IMR-90 (cell line): ENCODE measurements at regions not wholly inside any gene's neighbourhood (a gene's known extent, or its start where the extent isn't known, plus 50 kb on each side); places are given as distances from the start of the nearest gene placed in this dataset.

Experiments
- ATAC-seq: fragments of 200-7000 bp; cut with Tn5 transposase; 2 replicates; pipeline ENCODE4 v1.9.1; 2020; ENCODE audit warnings: low read depth, mild to moderate bottlenecking, moderate library complexity
- BruUV-seq: library from RNA; stranded (reverse); fragments of 400-500 nt; replicated peaks from 2 replicates; lab custom pipeline; 2021; lab: Mats Ljungman, UMichigan
- CTCF ChIA-PET: fragments of 300-600 bp; formaldehyde crosslinking; extraction: SDS; loops from one replicate; lab custom pipeline; 2021; ENCODE audit warnings: antibody characterized with exemption; lab: Yijun Ruan, JAX
- POLR2A ChIA-PET: fragments of 300-600 bp; sonication (Branson Sonifier 250); formaldehyde crosslinking; loops from one replicate; lab custom pipeline; 2022; ENCODE audit warnings: antibody characterized with exemption; ENCODE audit not compliant: unreplicated experiment; lab: Charles Lee
- DNase-seq: peaks from one replicate; pipeline ENCODE4 v3.0.0; 2013
- H2AFZ ChIP-seq: replicated peaks from 2 replicates; pipeline ENCODE3; 2013; ENCODE audit warnings: low read length, mild to moderate bottlenecking; ENCODE audit not compliant: poor library complexity
- H2AK5ac ChIP-seq: 2 replicates; pipeline ENCODE4 v1.6.1; 2013; ENCODE audit warnings: low read depth, low read length, inconsistent platforms
- H2AK9ac ChIP-seq: replicated peaks from 2 replicates; pipeline ENCODE3; 2013; ENCODE audit warnings: mild to moderate bottlenecking, low read depth, low read length, moderate library complexity; ENCODE audit not compliant: poor library complexity
- H2BK120ac ChIP-seq: 2 replicates; pipeline ENCODE4 v1.6.1; 2013; ENCODE audit warnings: low read depth, low read length, inconsistent platforms
- H2BK15ac ChIP-seq: 3 replicates; pipeline ENCODE4 v1.6.1; 2013; ENCODE audit warnings: low read depth, low read length, inconsistent platforms
- H2BK20ac ChIP-seq: 2 replicates; pipeline ENCODE4 v1.6.1; 2013; ENCODE audit warnings: low read depth, mild to moderate bottlenecking, inconsistent platforms, low read length, moderate library complexity
- H2BK5ac ChIP-seq: 2 replicates; pipeline ENCODE4 v1.6.1; 2013; ENCODE audit warnings: mild to moderate bottlenecking, low read depth, low read length, inconsistent platforms; ENCODE audit not compliant: poor library complexity, severe bottlenecking
- H3K14ac ChIP-seq: replicated peaks from 2 replicates; pipeline ENCODE4 v1.6.1; 2013; ENCODE audit warnings: low read depth, low read length, inconsistent platforms
- H3K18ac ChIP-seq: 2 replicates; pipeline ENCODE4 v1.6.1; 2013; ENCODE audit warnings: low read depth, low read length, control low read depth
- H3K23ac ChIP-seq: 2 replicates; pipeline ENCODE4 v1.6.1; 2013; ENCODE audit warnings: low read depth, low read length, inconsistent platforms
- H3K27ac ChIP-seq: 2 replicates; pipeline ENCODE4 v1.5.1; 2013; ENCODE audit warnings: mild to moderate bottlenecking, control low read depth, low read length; ENCODE audit not compliant: insufficient read depth
- H3K27me3 ChIP-seq: 2 replicates; pipeline ENCODE4 v1.6.1; 2013; ENCODE audit warnings: low read length; ENCODE audit not compliant: control insufficient read depth, insufficient read depth
- H3K36me3 ChIP-seq: 2 replicates; pipeline ENCODE4 v1.6.1; 2013; ENCODE audit warnings: low read length, mixed read lengths; ENCODE audit not compliant: control insufficient read depth, insufficient read depth
- H3K4ac ChIP-seq: 2 replicates; pipeline ENCODE4 v1.6.1; 2013; ENCODE audit warnings: low read depth, low read length, inconsistent platforms
- H3K4me1 ChIP-seq: 2 replicates; pipeline ENCODE4 v1.6.1; 2013; ENCODE audit warnings: low read length, mixed read lengths; ENCODE audit not compliant: control insufficient read depth, insufficient read depth
- H3K4me2 ChIP-seq: 2 replicates; pipeline ENCODE4 v1.6.1; 2013; ENCODE audit warnings: low read depth, mild to moderate bottlenecking, control low read depth, low read length, moderate library complexity
- H3K4me3 ChIP-seq: 2 replicates; pipeline ENCODE4 v1.5.1; 2013; ENCODE audit warnings: low read depth, mild to moderate bottlenecking, control low read depth, low read length, moderate library complexity; ENCODE audit not compliant: insufficient read depth
- H3K56ac ChIP-seq: 2 replicates; pipeline ENCODE4 v1.6.1; 2013; ENCODE audit warnings: low read length, inconsistent platforms; ENCODE audit not compliant: insufficient read depth; ENCODE audit errors: extremely low read depth
- H3K79me1 ChIP-seq, 2 experiments: 2 replicates each; pipeline ENCODE4 v1.6.1; 2013; ENCODE audit warnings: low read length in 2 of 2, inconsistent platforms in 1 of 2, low read depth in 1 of 2
- H3K9ac ChIP-seq: 2 replicates; pipeline ENCODE4 v1.6.1; 2013; ENCODE audit warnings: low read depth, low read length, control low read depth
- H3K9me1 ChIP-seq: 2 replicates; pipeline ENCODE4 v1.6.1; 2013; ENCODE audit warnings: low read length, inconsistent platforms; ENCODE audit not compliant: insufficient read depth
- H3K9me3 ChIP-seq: 2 replicates; pipeline ENCODE4 v1.6.1; 2013; ENCODE audit warnings: low read length; ENCODE audit not compliant: control insufficient read depth, insufficient read depth
- H4K20me1 ChIP-seq: 2 replicates; pipeline ENCODE4 v1.6.1; 2013; ENCODE audit warnings: low read length, inconsistent platforms; ENCODE audit not compliant: insufficient read depth
- H4K5ac ChIP-seq: 2 replicates; pipeline ENCODE4 v1.6.1; 2013; ENCODE audit warnings: mild to moderate bottlenecking, low read depth, low read length, control low read depth
- H4K8ac ChIP-seq, 2 experiments: 2 replicates each; pipeline ENCODE4 v1.6.1; 2013; ENCODE audit warnings: low read depth in 2 of 2, low read length in 2 of 2, control low read depth in 1 of 2, inconsistent platforms in 1 of 2
- H4K91ac ChIP-seq: 2 replicates; pipeline ENCODE4 v1.6.1; 2013; ENCODE audit warnings: low read depth, low read length, inconsistent platforms; ENCODE audit not compliant: insufficient read depth
- BHLHE40 ChIP-seq: fragments of 150-350 bp; IDR thresholded peaks from 2 replicates; pipeline ENCODE4 v1.6.1; 2016; ENCODE audit warnings: mild to moderate bottlenecking, low read depth, low read length
- CEBPB ChIP-seq: IDR thresholded peaks from 2 replicates; pipeline ENCODE4 v1.6.1; 2012; ENCODE audit warnings: low read depth, low read length, improper control_type of control experiment
- CHD1 ChIP-seq: IDR thresholded peaks from 2 replicates; pipeline ENCODE4 v1.6.1; 2012; ENCODE audit warnings: low read depth, low read length, improper control_type of control experiment
- MAFK ChIP-seq: IDR thresholded peaks from 2 replicates; pipeline ENCODE4 v1.6.1; 2012; ENCODE audit warnings: low read depth, low read length, improper control_type of control experiment
- MAZ ChIP-seq: IDR thresholded peaks from 2 replicates; pipeline ENCODE4 v1.6.1; 2012; ENCODE audit warnings: low read depth, mild to moderate bottlenecking, low read length, improper control_type of control experiment, moderate library complexity, borderline replicate concordance
- MXI1 ChIP-seq: IDR thresholded peaks from 2 replicates; pipeline ENCODE4 v1.6.1; 2012; ENCODE audit warnings: low read depth, mild to moderate bottlenecking, low read length, moderate library complexity, borderline replicate concordance
- NFE2L2 ChIP-seq: fragments of 150-350 bp; IDR thresholded peaks from 2 replicates; pipeline ENCODE4 v1.6.1; 2016; ENCODE audit warnings: low read depth, mild to moderate bottlenecking, low read length
- POLR2A ChIP-seq: IDR thresholded peaks from 2 replicates; pipeline ENCODE4 v1.6.1; 2012; ENCODE audit warnings: mild to moderate bottlenecking, low read depth, low read length
- RAD21 ChIP-seq: IDR thresholded peaks from 2 replicates; pipeline ENCODE4 v1.6.1; 2012; ENCODE audit warnings: low read length, improper control_type of control experiment
- RCOR1 ChIP-seq: IDR thresholded peaks from 2 replicates; pipeline ENCODE4 v1.6.1; 2012; ENCODE audit warnings: mild to moderate bottlenecking, low read length, improper control_type of control experiment; ENCODE audit not compliant: insufficient replicate concordance
- RFX5 ChIP-seq: IDR thresholded peaks from 2 replicates; pipeline ENCODE4 v1.8.0; 2012; ENCODE audit warnings: low read depth, mild to moderate bottlenecking, low read length, moderate library complexity
- SMC3 ChIP-seq: fragments of 150-350 bp; IDR thresholded peaks from 2 replicates; pipeline ENCODE4 v1.6.1; 2016; ENCODE audit warnings: low read depth, mild to moderate bottlenecking, antibody characterized with exemption, low read length, moderate library complexity
- USF2 ChIP-seq: fragments of 150-350 bp; IDR thresholded peaks from 2 replicates; pipeline ENCODE4 v1.6.1; 2017; ENCODE audit warnings: mild to moderate bottlenecking, antibody characterized with exemption, low read length, low read depth
- WGBS, 2 experiments: methylation state at CpG; one replicate each; pipeline versions ENCODE4 v1.1.5 to v1.1.7; 2013; ENCODE audit warnings: missing lambda C conversion rate in 2 of 2; ENCODE audit not compliant: insufficient read length in 1 of 2; ENCODE audit errors: extremely low coverage in 2 of 2; 5-methylcytosine and 5-hydroxymethylcytosine counted together
- dilution Hi-C: fragments of 300-500 bp; cut with HindIII; formaldehyde crosslinking; loops from one replicate; pipeline ENCODE4 v1.14.3; 2018; ENCODE audit warnings: low sequenced_read_pairs; ENCODE audit not compliant: unreplicated experiment
- in situ Hi-C: fragments of 300-500 bp; cut with MboI; formaldehyde crosslinking; loops from 3 replicates; pipeline ENCODE4 v1.14.3; 2019; ENCODE audit warnings: low sequenced_read_pairs, inconsistent platforms, mixed read lengths
- intact Hi-C: fragments of 100-400 bp; cut with micrococcal nuclease; formaldehyde crosslinking; loops from 2 replicates; pipeline ENCODE4 v1.10.0; 2022
- TF ChIP-seq, protein P1 (sequence below): conservative IDR thresholded peaks from 2 replicates; pipeline ENCODE4 v1.5.1; 2012; ENCODE audit warnings: mild to moderate bottlenecking, low read depth, low read length, improper control_type of control experiment

GRCh38 chr11:23897453-23898286, 599.2 kb upstream of the LUZP2 start:
- peak overlapping the region; percentile 77 for H3K4me2 ChIP-seq
- CTCF ChIA-PET = interaction anchor here (1.1 to 1.6 kb wide), 2 partner anchors 14 to 358 kb away, joined by 3 read pairs; no protein-coding TSS in a partner anchor
- peak overlapping the region; percentile 94 for H2BK15ac ChIP-seq
- peak; percentile 94 for DNase-seq
- no TSS peak for BruUV-seq
- H4K8ac ChIP-seq = peak overlapping the region; percentile 38 to 90
- H3K9me3 ChIP-seq = no peaks in the 10 kb centered on the region
- no peaks in the 10 kb centered on the region for H3K79me1 ChIP-seq
- H3K23ac ChIP-seq = peak overlapping the region; percentile 91; the same call in 1 of the 2 replicates
- peak overlapping the region; percentile 98 for H2BK20ac ChIP-seq
- H3K4ac ChIP-seq = peak overlapping the region; percentile 95
- no peak overlapping the region for H2AK9ac ChIP-seq
- no CpG with 5 or more reads among the region's 9 CpGs for WGBS, 2 experiments
- H3K27ac ChIP-seq = peak overlapping the region; percentile 99
- intact Hi-C loops = loop anchor here (2.0 to 10.0 kb wide), 4 partner anchors 180 to 783 kb away; no protein-coding TSS in a partner anchor
- peak overlapping the region; percentile 65; the same call in 1 of the 2 replicates for H2AK5ac ChIP-seq
- in situ Hi-C loops = no loop called here
- peak overlapping the region; percentile 100 for H2BK5ac ChIP-seq
- H3K9ac ChIP-seq = peak overlapping the region; percentile 68; the same call in 1 of the 2 replicates
- H3K18ac ChIP-seq = peak overlapping the region; percentile 100
- H3K4me3 ChIP-seq = peak overlapping the region; percentile 29; the same call in 1 of the 2 replicates
- H3K36me3 ChIP-seq = no peaks in the 10 kb centered on the region
- peaks cover 13% of the 10 kb centered on the region for H3K4me1 ChIP-seq
- dilution Hi-C loops = no loop called here
- H4K91ac ChIP-seq = peak overlapping the region; percentile 94
- POLR2A ChIA-PET = no interaction called here
- peak; percentile 92 for ATAC-seq
- H3K27me3 ChIP-seq = no peaks in the 10 kb centered on the region
- peak overlapping the region; percentile 99 for H2BK120ac ChIP-seq
- no peaks in the 10 kb centered on the region for H3K9me1 ChIP-seq
- H3K56ac ChIP-seq = peak overlapping the region; percentile 98
- H2AFZ ChIP-seq = no peak overlapping the region
- no peaks in the 10 kb centered on the region for H4K20me1 ChIP-seq
- peak overlapping the region; percentile 18 for H4K5ac ChIP-seq
- H3K14ac ChIP-seq = peak overlapping the region; percentile 93
- TF ChIP-seq RAD21 (no peak; the same call in 1 of the 2 replicates), BHLHE40 (peak; percentile 59; the same call in 1 of the 2 replicates), NFE2L2 (no peak), RCOR1 (no peak), POLR2A (no peak), MXI1 (no peak), CHD1 (no peak), USF2 (no peak), MAZ (no peak), RFX5 (no peak), MAFK (peak; percentile 17; the same call in 1 of the 2 replicates), CEBPB (peak; percentile 97), SMC3 (no peak)
- TF ChIP-seq, protein P1, sequence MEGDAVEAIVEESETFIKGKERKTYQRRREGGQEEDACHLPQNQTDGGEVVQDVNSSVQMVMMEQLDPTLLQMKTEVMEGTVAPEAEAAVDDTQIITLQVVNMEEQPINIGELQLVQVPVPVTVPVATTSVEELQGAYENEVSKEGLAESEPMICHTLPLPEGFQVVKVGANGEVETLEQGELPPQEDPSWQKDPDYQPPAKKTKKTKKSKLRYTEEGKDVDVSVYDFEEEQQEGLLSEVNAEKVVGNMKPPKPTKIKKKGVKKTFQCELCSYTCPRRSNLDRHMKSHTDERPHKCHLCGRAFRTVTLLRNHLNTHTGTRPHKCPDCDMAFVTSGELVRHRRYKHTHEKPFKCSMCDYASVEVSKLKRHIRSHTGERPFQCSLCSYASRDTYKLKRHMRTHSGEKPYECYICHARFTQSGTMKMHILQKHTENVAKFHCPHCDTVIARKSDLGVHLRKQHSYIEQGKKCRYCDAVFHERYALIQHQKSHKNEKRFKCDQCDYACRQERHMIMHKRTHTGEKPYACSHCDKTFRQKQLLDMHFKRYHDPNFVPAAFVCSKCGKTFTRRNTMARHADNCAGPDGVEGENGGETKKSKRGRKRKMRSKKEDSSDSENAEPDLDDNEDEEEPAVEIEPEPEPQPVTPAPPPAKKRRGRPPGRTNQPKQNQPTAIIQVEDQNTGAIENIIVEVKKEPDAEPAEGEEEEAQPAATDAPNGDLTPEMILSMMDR = no peak
